ENCODE measurements at regions not wholly inside any gene's neighbourhood (a gene's known extent, or its start where the extent isn't known, plus 50 kb on each side); places are given as distances from the start of the nearest gene placed in this dataset.

DNA sequence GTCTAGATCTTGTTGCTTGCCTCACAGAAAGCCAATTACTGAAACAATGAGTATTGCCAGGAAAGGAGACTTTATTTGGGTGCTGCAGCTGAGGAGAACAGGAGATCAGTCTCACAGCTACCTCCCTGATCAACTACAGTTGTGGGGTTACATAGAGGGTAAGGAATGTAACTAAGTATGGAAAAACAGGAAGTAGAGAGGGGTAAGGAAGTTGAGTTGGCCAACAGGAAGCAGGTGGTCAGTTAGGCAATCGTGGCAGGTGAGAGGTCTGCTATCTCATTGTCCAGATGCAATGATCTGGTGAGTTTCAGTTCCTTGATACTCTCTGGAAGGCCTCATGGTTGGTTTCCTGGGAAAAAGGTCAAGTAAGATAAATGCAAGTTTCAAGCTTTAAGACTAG, 333.1 kb upstream of the GOT2 start:
- H3K27ac ChIP-seq = no peak overlapping the region
- H3K4me2 ChIP-seq = no peak overlapping the region
- no peak for TF ChIP-seq EHF (CRISPR knock-in tag; IDR thresholded peaks at IDR 0.05)
- TF ChIP-seq JUN (IDR thresholded peaks at IDR 0.05) = no peak
- no peak for TF ChIP-seq ZNF302 (CRISPR knock-in tag; IDR thresholded peaks at IDR 0.05)
- TF ChIP-seq, protein P1, sequence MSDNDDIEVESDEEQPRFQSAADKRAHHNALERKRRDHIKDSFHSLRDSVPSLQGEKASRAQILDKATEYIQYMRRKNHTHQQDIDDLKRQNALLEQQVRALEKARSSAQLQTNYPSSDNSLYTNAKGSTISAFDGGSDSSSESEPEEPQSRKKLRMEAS (IDR thresholded peaks at IDR 0.05) = no peak
- TF ChIP-seq ESRRA (IDR thresholded peaks at IDR 0.05; ENCODE audit: borderline replicate concordance, low read length) = no peak
- TF ChIP-seq ZSCAN20 (CRISPR knock-in tag; IDR thresholded peaks at IDR 0.05) = no peak
- no peak for TF ChIP-seq SREBF2 (IDR thresholded peaks at IDR 0.05)
- TF ChIP-seq NFE2L2 (conservative IDR thresholded peaks at IDR 0.05; ENCODE audit: low read length) = no peak
- no peak for TF ChIP-seq CHD2 (IDR thresholded peaks at IDR 0.05; ENCODE audit: low read length, partially characterized antibody)
- ATAC-seq (no peak), FAIRE-seq (no peak), DNase-seq (ENCODE audit: low read depth in 1 of 2, low spot score in 1 of 2) (no peak)
- H3K4me1 ChIP-seq = no peaks in the 10 kb centered on the region
- H3K9me3 ChIP-seq = no peaks in the 10 kb centered on the region
- WGBS (ENCODE audit: missing lambda C conversion rate) = 13% methylated on average over 1 of the region's 1 CpG
- CTCF ChIA-PET = no interaction called here
- POLR2A ChIA-PET = no interaction called here
- no peak overlapping the region for H3K4me3 ChIP-seq

DNA sequence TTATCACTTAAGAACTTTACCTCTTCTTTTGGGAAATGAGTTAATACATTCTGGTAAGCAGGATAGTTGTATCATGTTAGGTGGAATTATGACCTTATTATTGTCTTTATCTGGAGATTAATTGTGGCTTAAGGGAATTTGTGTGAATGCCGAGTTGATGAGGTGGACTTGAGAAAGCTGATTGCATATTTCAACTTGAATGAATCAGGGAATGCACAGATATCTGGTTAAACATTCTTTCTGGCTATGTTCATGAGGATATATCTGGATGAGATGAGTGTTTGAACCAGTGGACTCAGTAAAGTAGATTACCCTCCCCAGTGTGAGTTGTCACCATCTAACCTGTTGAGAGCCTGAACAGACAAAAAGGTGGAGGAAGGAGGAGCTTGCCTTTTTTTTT, 326.1 kb upstream of the GOT2 start:
- POLR2A ChIA-PET = interaction anchor here (0.6 kb wide), 1 partner anchor 779 kb away, joined by 3 read pairs; no protein-coding TSS in a partner anchor
- Histone ChIP-seq H3K4me2 (no peak overlapping the region), H3K9me3 (no peaks in the 10 kb centered on the region), H3K27ac (no peak overlapping the region), H3K4me1 (no peaks in the 10 kb centered on the region), H3K4me3 (no peak overlapping the region)
- CTCF ChIA-PET = no interaction called here
- WGBS (ENCODE audit: missing lambda C conversion rate) = 28% methylated on average over 1 of the region's 1 CpG
- DNase-seq (ENCODE audit: low read depth in 1 of 2, low spot score in 1 of 2) = peak in 1 of 2 experiments; percentile 3
- no peak for FAIRE-seq
- TF ChIP-seq JUN (IDR thresholded peaks at IDR 0.05) (no peak), GATA3 (IDR thresholded peaks at IDR 0.05; ENCODE audit: borderline replicate concordance) (no peak), MYC (IDR thresholded peaks at IDR 0.05; ENCODE audit: borderline replicate concordance, low read length) (no peak), ESRRA (IDR thresholded peaks at IDR 0.05; ENCODE audit: borderline replicate concordance, low read length) (no peak), HDAC2 (IDR thresholded peaks at IDR 0.05) (no peak), HOXB5 (CRISPR knock-in tag; IDR thresholded peaks at IDR 0.05) (no peak), ZNF302 (CRISPR knock-in tag; IDR thresholded peaks at IDR 0.05) (no peak), CHD2 (IDR thresholded peaks at IDR 0.05; ENCODE audit: low read length, partially characterized antibody) (no peak)
- TF ChIP-seq, protein P2, sequence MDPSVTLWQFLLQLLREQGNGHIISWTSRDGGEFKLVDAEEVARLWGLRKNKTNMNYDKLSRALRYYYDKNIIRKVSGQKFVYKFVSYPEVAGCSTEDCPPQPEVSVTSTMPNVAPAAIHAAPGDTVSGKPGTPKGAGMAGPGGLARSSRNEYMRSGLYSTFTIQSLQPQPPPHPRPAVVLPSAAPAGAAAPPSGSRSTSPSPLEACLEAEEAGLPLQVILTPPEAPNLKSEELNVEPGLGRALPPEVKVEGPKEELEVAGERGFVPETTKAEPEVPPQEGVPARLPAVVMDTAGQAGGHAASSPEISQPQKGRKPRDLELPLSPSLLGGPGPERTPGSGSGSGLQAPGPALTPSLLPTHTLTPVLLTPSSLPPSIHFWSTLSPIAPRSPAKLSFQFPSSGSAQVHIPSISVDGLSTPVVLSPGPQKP (IDR thresholded peaks at IDR 0.05; ENCODE audit: low read depth, low read length) = no peak
- ATAC-seq = no peak

DNA sequence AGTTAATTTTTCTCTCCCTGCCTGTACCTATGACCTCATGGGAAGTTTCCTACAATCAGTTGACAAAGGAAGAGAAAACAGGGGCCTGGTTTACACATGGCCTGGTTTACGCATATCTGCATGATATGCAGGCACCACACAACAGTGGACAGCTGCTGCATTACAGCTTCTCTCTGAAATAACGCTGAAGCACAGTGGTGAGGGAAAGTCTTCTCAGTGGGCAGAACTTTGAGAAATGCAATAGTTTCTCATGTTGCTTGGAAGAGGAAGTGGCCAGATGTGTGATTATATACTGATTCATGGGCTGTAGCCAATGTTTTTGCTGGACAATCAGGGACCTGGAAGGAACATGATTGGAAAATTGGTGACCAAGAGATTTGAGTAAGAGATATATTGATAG, 324.1 kb upstream of the GOT2 start:
- H3K9me3 ChIP-seq = no peaks in the 10 kb centered on the region
- FAIRE-seq (no peak), DNase-seq (ENCODE audit: low read depth in 1 of 2, low spot score in 1 of 2) (no peak), ATAC-seq (no peak)
- no peak for TF ChIP-seq EHMT2 (IDR thresholded peaks at IDR 0.05; ENCODE audit: low read depth)
- TF ChIP-seq NFE2L2 (conservative IDR thresholded peaks at IDR 0.05; ENCODE audit: low read length) = no peak
- no peak for TF ChIP-seq HDAC2 (IDR thresholded peaks at IDR 0.05)
- TF ChIP-seq RAD21 (conservative IDR thresholded peaks at IDR 0.05 in 1 of 2, IDR thresholded peaks at IDR 0.05 in 1 of 2) = no peak
- no peak for TF ChIP-seq KDM1A (IDR thresholded peaks at IDR 0.05; ENCODE audit: low read depth)
- no peak for TF ChIP-seq ZNF302 (CRISPR knock-in tag; IDR thresholded peaks at IDR 0.05)
- TF ChIP-seq, protein P2 (IDR thresholded peaks at IDR 0.05; ENCODE audit: low read depth, low read length) = no peak
- no peak for TF ChIP-seq PHF8 (IDR thresholded peaks at IDR 0.05; ENCODE audit: borderline replicate concordance, low read depth)
- H3K4me1 ChIP-seq = no peaks in the 10 kb centered on the region
- WGBS (ENCODE audit: missing lambda C conversion rate) = 55% methylated on average over 2 of the region's 2 CpGs
- ChIA-PET POLR2A (no interaction called here), CTCF (interaction anchor here (0.5 kb wide), 1 partner anchor 161 kb away, joined by 3 read pairs; no protein-coding TSS in a partner anchor)
- no peak overlapping the region for H3K27ac ChIP-seq
- no peak overlapping the region for H3K4me3 ChIP-seq
- no peak overlapping the region for H3K4me2 ChIP-seq

DNA sequence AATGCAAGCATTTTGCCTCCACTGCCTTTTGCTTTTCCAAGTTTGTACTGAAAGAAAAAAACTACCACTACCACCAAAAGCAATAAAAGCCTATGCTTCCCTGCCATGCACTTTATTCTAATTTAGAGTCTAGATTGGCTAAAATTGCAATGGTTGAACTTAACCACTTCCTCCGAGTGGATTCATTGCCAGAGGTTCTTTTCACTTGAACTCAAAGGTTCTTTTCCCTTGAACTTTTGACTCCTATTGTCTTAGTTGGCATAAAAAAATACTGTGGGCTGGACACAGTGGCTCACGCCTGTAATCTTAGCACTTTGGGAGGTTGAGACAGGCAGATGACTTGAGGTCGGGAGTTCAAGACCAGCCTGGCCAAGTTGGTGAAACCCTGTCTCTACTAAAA, 319.8 kb upstream of the GOT2 start:
- no peak for DNase-seq (ENCODE audit: low read depth in 1 of 2, low spot score in 1 of 2)
- no peaks in the 10 kb centered on the region for H3K4me1 ChIP-seq
- TF ChIP-seq ZNF302 (CRISPR knock-in tag; IDR thresholded peaks at IDR 0.05) (no peak), FOSL2 (IDR thresholded peaks at IDR 0.05) (no peak), FOSL2 (CRISPR knock-in tag; IDR thresholded peaks at IDR 0.05) (no peak), ESRRA (IDR thresholded peaks at IDR 0.05; ENCODE audit: borderline replicate concordance, low read length) (no peak), KDM5A (IDR thresholded peaks at IDR 0.05) (no peak), ZC3H11A (IDR thresholded peaks at IDR 0.05) (no peak)
- TF ChIP-seq, protein P3, sequence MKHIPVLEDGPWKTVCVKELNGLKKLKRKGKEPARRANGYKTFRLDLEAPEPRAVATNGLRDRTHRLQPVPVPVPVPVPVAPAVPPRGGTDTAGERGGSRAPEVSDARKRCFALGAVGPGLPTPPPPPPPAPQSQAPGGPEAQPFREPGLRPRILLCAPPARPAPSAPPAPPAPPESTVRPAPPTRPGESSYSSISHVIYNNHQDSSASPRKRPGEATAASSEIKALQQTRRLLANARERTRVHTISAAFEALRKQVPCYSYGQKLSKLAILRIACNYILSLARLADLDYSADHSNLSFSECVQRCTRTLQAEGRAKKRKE (CRISPR knock-in tag; IDR thresholded peaks at IDR 0.05; ENCODE audit: low read depth) = no peak
- TF ChIP-seq, protein P4, sequence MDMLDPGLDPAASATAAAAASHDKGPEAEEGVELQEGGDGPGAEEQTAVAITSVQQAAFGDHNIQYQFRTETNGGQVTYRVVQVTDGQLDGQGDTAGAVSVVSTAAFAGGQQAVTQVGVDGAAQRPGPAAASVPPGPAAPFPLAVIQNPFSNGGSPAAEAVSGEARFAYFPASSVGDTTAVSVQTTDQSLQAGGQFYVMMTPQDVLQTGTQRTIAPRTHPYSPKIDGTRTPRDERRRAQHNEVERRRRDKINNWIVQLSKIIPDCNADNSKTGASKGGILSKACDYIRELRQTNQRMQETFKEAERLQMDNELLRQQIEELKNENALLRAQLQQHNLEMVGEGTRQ (IDR thresholded peaks at IDR 0.05) = no peak
- H3K4me3 ChIP-seq = no peak overlapping the region
- no peaks in the 10 kb centered on the region for H3K9me3 ChIP-seq
- ChIA-PET CTCF (interaction anchor here (0.6 kb wide), 1 partner anchor 10 kb away, joined by 3 read pairs; no protein-coding TSS in a partner anchor), POLR2A (no interaction called here)
- H3K4me2 ChIP-seq = no peak overlapping the region
- 47% methylated on average over 3 of the region's 3 CpGs for WGBS (ENCODE audit: missing lambda C conversion rate)
- FAIRE-seq = no peak
- no peak overlapping the region for H3K27ac ChIP-seq
- no peak for ATAC-seq
